Kidney (tissue), 13 donors: ENCODE measurements at regions not wholly inside any gene's neighbourhood (a gene's known extent, or its start where the extent isn't known, plus 50 kb on each side); places are given as distances from the start of the nearest gene placed in this dataset.

Experiments
- DNase-seq, 5 donors: peaks; one replicate each; pipeline ENCODE4 v3.0.0-alpha.2; 2013 to 2020
- FAIRE-seq: peaks from 2 replicates; lab custom pipeline; 2012; peaks lifted over from hg19 to GRCh38; lab: Jason Lieb, UNC
- H3K27ac ChIP-seq, 2 donors: one replicate each; pipeline ENCODE4 v1.7.0; 2013; ENCODE audit warnings: low read depth in 2 of 2, low read length in 2 of 2, inconsistent platforms in 1 of 2
- H3K27me3 ChIP-seq: one replicate; pipeline ENCODE4 v1.7.1; 2013; ENCODE audit warnings: low read length, inconsistent platforms; ENCODE audit not compliant: control insufficient read depth, insufficient read depth
- H3K36me3 ChIP-seq, 3 donors: one replicate each; pipeline versions ENCODE4 v1.7.0 to v1.7.1; 2013; ENCODE audit warnings: low read length in 3 of 3, control low read depth in 1 of 3, inconsistent platforms in 1 of 3; ENCODE audit not compliant: insufficient read depth in 3 of 3, control insufficient read depth in 2 of 3
- H3K4me1 ChIP-seq, 3 donors: one replicate each; pipeline versions ENCODE4 v1.7.0 to v1.7.1; 2013; ENCODE audit warnings: low read length in 3 of 3, inconsistent platforms in 1 of 3, low read depth in 1 of 3; ENCODE audit not compliant: control insufficient read depth in 2 of 3, insufficient read depth in 2 of 3
- H3K4me3 ChIP-seq, 3 donors: one replicate each; pipeline versions ENCODE4 v1.7.0 to v1.8.1; 2013; ENCODE audit warnings: low read length in 3 of 3, control low read depth in 1 of 3, inconsistent platforms in 1 of 3
- H3K9ac ChIP-seq, 3 donors: one replicate each; pipeline versions ENCODE4 v1.7.0 to v1.7.1; 2013; ENCODE audit warnings: low read length in 3 of 3, control low read depth in 1 of 3, inconsistent platforms in 1 of 3
- H3K9me3 ChIP-seq, 3 donors: one replicate each; pipeline versions ENCODE4 v1.7.0 to v1.7.1; 2013; ENCODE audit warnings: low read length in 3 of 3, control low read depth in 1 of 3, inconsistent platforms in 1 of 3; ENCODE audit not compliant: control insufficient read depth in 2 of 3, insufficient read depth in 1 of 3
- CTCF ChIP-seq: IDR thresholded peaks from 3 replicates; pipeline ENCODE4 v1.5.1; 2012; ENCODE audit warnings: mild to moderate bottlenecking, moderate library complexity, borderline replicate concordance; ENCODE audit not compliant: insufficient read depth; ENCODE audit errors: extremely low read depth
- intact Hi-C: fragments of 100-400 bp; cut with DNase I; formaldehyde crosslinking; loops from one replicate; pipeline ENCODE4 v1.11.1; 2022
- donor health status: control.
- donor health status: control.
- donor health status: control.
- donor health status: control.
- donor health status: control.
- donor health status: DM: yes; HTN: yes; CAD: no.
- donor health status: Normal renal cell carcinoma (clear cell type).

DNA sequence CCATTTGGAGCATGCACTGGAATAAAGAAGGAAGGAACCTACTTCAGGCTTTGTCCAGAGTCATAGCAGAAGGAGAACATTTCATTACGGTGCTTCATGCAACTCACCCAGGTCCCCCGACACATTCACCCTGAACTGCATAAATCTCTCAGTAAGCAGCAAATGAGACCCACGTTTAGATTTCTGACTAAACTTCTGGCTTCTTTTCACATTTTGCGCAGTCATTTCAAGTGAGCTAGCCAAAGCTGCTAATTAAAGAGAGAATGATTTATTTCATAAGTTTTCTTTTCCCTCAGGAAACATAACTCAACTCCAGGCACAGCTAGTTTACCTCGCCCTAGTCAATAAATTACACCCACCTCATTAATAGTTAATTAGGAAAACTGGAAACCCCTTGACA is 88.6 kb upstream of the GAS1 start:
- Histone ChIP-seq H3K9me3 (no peaks in the 10 kb centered on the region), H3K27me3 (no peaks in the 10 kb centered on the region), H3K4me3 (no peak overlapping the region), H3K27ac (no peak overlapping the region), H3K9ac (no peak overlapping the region), H3K36me3 (no peaks in the 10 kb centered on the region), H3K4me1 (peaks cover 0 to 10% (median 2%) of the 10 kb centered on the region in 3 donors)
- FAIRE-seq (no peak), DNase-seq (peak in 3 of 5 donors; percentile 53 to 86 (median 86))
- intact Hi-C loops = no loop called here
- TF ChIP-seq CTCF = no peak

DNA sequence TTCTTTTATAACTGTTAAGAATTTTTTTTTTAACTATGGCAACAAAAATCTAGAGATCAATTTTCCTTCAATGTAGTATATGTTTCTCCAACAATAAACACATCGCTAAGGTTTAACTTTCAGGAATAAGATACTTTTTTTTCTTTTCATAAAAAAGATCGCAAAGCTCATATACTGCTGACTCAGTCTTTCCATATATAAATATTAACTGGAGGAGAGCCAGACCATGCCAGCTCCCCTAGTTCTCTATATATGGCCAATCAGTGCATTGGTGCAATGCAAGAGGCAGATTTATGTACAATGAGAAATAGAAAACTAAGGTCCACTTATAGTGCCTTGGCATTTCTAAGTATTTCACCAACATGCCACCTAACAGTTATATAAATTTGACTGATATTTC is 89.2 kb upstream of the GAS1 start:
- FAIRE-seq = no peak
- Histone ChIP-seq H3K27me3 (no peaks in the 10 kb centered on the region), H3K36me3 (no peaks in the 10 kb centered on the region), H3K4me1 (peaks cover 0 to 10% (median 2%) of the 10 kb centered on the region in 3 donors), H3K4me3 (no peak overlapping the region), H3K9me3 (no peaks in the 10 kb centered on the region), H3K27ac (no peak overlapping the region), H3K9ac (no peak overlapping the region)
- no peak for TF ChIP-seq CTCF
- intact Hi-C loops = no loop called here
- DNase-seq = no peak

DNA sequence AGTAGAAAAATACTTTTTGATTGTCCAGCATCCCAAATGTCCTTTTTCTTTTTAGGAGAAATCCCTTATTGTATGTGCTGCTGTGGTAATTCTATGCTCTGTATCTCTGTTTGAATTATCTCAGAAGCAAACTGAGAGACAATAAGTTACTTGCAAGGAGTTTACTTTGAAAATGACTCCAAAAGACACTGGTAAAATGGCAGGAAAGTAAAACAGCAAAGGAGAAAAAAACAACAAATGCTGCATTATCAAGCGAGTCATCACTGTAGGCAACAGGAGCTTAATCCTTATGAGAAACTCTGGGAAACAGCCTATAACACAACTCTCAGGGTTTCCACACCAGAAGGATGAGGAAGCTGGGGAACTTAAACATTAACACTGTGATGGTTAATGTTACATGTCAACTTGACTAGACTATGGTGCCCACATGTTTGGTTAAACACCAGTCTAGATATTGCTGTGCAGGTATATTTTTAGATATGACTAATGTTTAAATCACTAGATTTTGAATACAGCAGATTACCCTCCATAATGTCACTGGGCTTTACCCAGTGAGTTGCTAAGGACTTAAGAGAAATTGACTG is 92.6 kb upstream of the GAS1 start:
- no peak for TF ChIP-seq CTCF
- Histone ChIP-seq H3K4me3 (peak overlapping the region in 1 of 3 donors; percentile 56), H3K27me3 (no peaks in the 10 kb centered on the region), H3K36me3 (no peaks in the 10 kb centered on the region), H3K27ac (no peak overlapping the region), H3K9ac (no peak overlapping the region), H3K9me3 (no peaks in the 10 kb centered on the region), H3K4me1 (peaks cover 0 to 6% (median 0%) of the 10 kb centered on the region in 3 donors)
- intact Hi-C loops = no loop called here
- DNase-seq = no peak
- FAIRE-seq = no peak
